ENCODE measurements at regions not wholly inside any gene's neighbourhood (a gene's known extent, or its start where the extent isn't known, plus 50 kb on each side); places are given as distances from the start of the nearest gene placed in this dataset.

GRCh38 chr10:44619975-44620374 is 235.1 kb upstream of the CXCL12 start:
- no peak for DNase-seq (ENCODE audit: low read depth)

DNA sequence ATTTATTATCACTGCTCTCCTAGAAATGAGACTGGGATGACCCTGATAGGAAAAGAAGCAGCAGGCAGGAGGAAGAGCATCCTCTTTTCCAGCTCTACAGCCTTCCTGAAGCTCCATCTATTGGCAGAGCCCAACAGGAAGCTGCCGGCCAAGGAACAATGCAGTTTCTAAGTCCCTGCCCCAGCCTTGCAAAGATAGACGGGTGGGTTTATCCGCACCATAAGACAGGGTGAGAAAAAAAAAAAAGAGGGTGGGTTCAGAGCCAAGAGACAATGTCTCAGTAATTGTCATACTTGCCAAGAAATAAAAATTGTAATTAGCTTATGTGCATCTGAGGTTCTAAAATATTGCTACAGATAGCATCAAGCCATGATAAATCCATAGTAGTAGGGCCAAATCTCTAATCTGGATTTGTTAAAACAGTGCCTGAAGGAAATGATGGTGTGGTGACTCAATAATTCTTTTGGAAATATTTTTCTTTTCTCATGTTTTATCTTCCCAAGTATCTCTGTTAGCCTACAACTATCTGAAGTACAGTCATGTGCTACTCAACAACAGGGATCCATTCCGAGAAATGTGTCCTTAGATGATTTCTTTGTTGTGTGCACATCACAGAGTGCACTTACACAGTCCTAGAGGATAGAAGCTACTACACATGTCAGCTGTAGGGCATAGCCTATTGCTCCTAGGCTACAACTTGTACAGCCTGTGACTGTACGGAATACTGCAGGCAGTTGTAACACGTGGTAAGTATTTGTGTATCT is 242.9 kb upstream of the CXCL12 start:
- no peak for DNase-seq (ENCODE audit: low read depth)

DNA sequence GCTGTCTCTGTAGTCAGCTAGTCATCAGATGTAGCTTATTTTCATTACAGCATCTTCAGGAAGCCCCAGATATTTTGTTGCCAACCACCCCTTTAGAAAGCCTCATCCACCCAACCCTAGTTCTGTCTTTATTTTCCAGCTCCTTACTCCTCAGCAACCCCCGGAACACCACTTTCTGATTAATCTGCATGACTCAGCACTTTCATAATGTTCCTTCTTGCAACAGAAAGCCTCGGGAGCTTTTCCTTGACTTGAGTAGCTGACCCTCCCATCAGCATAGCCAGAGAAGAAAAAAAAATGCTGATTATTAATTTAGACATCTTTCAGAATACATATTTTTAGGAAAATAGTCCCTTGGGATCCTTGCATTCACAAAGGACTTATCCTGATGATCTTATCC is 244.0 kb upstream of the CXCL12 start:
- DNase-seq (ENCODE audit: low read depth), result no peak

DNA sequence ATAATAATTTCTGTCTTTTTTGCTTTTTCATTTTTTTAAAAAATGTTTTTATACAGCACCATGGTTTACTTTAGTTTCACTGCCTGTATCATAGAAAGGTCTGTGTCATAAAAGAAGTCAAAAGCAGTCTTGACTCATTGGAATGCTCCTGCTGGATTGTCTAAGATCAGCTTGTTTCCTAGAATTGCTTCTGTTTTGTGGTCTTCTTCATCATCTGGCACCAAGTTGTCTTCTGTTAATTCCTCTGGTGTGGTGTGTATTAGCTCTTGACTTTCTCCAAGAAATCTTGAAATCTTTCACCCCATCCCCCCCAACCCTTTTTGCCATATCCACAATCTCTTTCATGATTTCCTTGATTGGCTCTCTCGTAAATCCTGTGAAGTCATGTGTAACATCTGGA is 250.3 kb upstream of the CXCL12 start:
- DNase-seq (ENCODE audit: low read depth), result no peak

GRCh38 chr10:44636625-44637024 is 251.7 kb upstream of the CXCL12 start:
- no peak for DNase-seq (ENCODE audit: low read depth)

DNA sequence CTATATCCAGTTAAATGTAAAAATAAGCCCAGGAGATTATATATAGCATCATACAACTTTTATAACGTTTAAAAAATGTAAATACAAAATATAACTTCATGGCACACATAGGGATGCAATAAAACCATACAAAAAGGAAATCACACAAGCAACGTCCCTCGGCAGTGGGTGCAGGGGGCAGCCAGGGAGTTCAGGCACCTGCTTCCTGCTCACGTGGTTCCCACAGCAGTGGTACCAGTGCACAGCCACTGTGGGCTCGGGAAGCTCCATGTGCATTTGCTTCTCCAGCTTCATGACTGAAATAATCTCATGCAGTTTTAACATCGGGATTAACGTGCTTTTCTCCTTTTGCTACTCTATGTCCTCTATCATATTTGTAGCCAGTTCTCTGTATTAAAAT is 255.5 kb upstream of the CXCL12 start:
- no peak for DNase-seq (ENCODE audit: low read depth)

GRCh38 chr10:44647473-44647872 is 262.6 kb upstream of the CXCL12 start:
- DNase-seq (ENCODE audit: low read depth), result no peak

DNA sequence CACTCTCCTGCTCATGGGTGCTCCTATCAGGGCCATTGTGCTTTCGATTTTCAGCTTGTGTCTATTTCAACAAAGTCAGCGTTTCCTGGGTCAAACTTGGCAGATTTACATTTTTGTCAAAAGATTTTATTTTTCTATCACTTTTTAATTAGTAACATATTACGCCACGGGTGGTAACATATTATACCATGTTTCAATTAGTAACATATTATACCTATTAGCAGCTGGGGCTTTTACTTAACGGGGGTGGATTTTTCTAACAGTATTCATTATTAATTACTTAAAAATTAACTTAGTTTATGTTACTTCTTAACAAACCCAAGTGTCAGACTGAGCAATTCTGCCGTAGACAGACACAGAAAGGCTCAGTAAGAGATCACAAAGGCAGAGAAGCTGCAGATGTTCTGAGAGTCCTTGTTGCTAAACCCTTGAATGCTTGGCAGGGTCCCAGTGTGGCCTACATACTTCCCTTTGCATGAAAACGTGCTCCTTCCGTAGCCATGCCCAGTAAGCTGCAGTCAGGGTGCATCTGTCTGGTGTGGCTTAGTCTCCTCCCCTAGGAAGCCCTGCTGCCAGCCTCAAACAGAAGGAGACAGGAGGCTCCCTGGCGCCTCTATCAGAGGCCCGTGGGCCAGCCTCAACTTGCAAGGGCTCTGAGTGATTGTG is 263.1 kb upstream of the CXCL12 start:
- DNase-seq (ENCODE audit: low read depth), result no peak

DNA sequence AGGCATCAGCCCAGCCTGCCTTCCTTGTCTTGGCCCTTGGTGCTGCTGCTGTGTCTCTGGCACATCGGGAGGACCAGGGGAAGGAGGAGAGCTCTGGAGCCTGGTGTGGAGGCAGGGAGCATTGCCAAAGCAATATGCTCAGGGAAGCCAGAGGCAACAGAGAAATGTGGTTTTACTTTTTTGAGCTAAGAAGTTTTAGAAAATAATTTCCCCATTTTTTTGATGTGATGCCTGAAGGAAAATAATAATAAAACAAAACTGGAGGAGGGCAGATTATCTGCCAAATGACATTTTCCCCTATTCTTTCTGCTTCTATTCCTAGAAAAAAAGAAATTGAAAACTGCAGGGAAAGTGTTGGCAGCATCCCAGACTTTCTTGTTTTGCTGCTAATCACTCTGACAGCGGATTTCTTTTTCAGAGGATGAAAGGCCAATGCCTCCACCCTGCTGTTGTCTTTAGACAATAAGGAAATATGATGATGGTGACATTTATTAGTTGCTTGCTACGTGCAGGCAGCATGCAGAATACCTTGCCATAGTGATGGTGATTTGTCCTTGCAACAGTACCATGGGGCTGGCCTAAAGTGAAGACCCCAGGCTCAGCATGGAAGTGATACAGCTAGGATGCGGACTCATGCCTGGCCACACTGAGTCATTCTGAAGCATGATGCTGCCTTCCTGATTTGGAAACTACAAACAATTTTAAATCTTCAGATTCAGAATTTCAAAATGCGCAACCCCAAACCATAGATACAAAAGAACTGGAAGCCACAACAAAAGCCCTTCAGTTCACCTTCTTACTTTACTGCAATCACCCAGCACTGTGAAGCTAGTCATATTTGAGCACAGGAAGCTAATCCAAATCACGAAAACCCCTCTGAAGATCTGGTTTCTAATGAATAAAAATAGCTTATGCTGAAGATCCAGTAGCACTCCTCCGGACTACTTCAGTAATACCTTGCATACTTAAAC is 260.2 kb upstream of the TMEM72 start:
- no peak for DNase-seq (ENCODE audit: low read depth)

DNA sequence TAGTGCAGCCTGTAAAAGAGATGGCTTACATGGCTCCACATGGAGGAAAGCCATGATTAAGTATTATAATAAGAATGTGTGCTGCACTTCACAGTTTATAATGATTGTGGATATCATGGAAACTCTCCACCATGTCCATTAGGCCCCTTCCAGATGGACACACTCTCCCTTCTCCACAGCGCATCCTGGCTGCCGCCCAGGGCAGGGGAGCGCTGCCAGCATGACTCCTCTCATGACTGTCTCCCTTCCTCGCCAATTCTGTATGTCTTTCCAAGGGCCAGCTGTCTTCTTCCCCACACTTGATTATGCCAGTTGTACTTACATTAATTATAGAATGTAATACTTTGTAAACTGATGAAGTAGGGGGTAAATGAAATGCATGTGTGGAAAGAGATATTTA is 259.3 kb upstream of the TMEM72 start:
- no peak for DNase-seq (ENCODE audit: low read depth)

DNA sequence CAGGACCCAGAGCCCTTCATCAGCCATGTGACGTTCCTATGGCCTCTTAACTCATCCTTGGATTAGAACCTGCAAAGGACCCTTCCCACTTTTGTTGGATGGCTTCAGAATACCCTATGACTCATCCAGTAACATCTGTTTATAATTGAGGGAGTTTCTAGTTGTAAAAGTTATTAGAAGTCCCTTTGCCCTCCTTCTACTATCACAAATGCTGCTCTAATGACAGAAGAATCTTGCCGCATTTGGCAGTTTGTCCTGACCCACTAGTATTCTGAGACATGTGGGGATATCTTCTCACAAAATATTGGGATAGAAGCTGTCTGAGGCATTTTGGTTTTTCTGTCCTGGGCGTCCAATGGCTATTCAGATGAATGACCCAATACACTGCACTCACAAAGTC is 251.8 kb upstream of the TMEM72 start:
- DNase-seq (ENCODE audit: low read depth), result no peak

GRCh38 chr10:44660271-44660670 is 250.9 kb upstream of the TMEM72 start:
- no peak for DNase-seq (ENCODE audit: low read depth)

GRCh38 chr10:44662051-44662450 is 249.1 kb upstream of the TMEM72 start:
- no peak for DNase-seq (ENCODE audit: low read depth)

DNA sequence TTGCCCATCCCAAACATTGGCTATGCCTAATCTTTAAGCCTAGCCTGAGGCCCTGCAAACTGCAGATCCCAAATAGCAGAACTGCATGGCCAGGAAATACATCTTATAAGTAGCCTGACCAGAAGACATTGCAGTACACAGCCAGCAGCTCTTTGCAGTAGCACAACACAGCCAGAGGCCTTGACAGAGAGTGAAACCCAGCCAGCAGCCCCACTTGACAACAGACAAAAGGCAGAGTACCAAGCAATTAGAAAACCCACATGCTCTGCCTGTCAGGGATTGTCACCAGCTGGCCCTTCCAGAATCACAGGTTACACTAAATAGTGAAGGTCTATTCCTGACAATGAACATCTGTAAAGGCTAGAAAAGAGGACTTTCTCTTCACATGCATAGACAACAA is 242.8 kb upstream of the TMEM72 start:
- DNase-seq (ENCODE audit: low read depth), result no peak

GRCh38 chr10:44671319-44671718 is 239.8 kb upstream of the TMEM72 start:
- no peak for DNase-seq (ENCODE audit: low read depth)

GRCh38 chr10:44673245-44673983 is 237.7 kb upstream of the TMEM72 start:
- no peak for DNase-seq (ENCODE audit: low read depth)

DNA sequence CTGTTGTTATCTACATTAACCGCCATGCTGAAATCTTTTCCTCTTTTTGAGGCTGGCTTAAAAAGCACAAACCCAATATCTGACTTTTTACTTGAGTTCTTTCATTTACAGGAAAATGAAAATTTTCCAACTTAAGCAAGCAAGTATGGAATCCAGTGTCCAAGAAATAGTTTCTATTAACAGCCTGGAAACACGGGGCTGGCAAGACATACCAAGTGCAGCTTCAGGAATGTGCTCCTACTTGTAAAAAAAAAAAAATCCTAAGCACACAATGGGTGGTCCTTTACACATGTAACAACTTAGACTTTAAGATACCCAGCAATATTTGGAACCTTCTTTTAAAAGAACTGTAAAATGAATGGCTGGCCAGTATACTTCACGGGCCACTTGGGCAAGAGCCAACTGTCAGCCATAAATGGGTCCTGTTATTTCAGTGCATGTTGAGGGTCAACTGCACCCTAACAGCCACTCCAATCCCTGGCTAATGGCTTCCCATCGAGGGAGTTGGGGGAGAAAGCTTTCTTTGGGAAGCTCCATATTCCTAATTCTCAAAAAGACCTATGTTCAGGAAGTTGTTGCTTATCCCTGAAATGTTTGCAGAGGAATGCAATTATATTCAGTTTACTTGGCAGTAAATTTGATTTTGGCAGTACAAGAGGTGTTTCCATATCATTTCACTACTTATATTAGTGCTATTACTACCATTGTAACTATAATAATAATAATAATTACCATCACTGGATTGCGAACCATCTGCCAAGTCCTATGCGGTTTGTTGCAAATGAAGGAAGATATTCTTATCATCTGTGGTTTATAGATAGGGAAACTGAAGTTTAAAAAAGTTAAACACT is 236.4 kb upstream of the TMEM72 start:
- DNase-seq (ENCODE audit: low read depth), result no peak

DNA sequence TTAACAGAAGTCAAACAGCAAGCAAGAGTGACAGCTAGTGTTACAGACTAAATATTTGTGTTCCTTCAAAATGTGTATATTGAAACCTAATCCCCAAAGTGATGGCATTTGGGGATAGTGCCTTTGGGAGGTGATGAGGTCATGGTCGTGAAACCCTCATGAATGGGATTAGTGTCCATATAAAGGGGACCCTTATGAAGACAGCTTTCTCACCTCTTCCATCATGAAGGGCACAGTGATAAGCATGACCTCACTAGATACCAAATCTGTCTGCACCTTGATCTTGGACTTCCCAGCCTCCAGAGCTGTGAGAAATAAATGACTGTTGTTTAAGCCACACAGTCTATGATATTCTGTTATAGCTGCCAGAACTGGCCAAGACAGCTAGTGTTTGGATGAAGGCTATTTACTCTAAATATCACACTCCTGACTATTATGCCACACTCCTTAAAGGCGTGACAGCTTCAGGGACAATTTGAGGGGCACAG is 235.7 kb upstream of the TMEM72 start:
- DNase-seq (ENCODE audit: low read depth), result no peak

DNA sequence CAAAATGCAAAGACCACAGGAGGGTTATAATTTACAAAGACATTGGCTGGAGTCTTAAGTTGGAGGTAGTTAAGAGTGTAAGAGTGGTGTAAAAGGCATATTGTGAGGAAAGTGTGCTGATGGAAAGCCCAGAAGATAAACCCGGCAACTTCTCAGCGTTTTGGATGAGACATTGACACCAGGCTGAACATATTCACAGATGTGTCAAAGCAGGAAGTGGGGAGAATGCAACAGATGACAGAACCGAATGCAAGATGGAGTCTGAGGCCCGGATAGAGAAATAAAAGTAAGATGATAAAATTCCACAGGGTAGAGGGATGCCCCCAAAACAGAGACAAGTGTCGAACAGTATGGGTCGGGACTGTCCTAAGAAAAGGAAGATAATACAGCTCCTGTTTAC is 230.4 kb upstream of the TMEM72 start:
- no peak for DNase-seq (ENCODE audit: low read depth)

DNA sequence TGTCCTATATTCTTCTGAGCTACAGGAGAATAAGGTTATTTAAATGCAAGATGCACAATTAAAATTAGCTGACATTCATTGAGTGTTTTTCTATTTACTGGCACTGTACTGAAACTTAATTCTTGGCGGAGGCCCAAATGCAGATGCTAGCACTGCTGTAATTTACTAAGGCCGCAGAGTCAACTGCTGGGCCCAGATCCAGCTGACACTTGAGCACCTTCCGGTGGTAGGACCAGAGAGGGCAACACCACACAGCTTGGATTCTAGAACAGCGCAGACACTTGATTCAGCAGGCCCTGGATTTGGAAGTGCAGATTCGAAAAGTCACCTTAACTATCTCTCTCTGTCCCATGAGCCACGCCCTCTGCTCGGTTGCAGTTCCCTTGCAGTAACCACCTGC is 228.6 kb upstream of the TMEM72 start:
- no peak for DNase-seq (ENCODE audit: low read depth)

GRCh38 chr10:44684661-44685060 is 226.5 kb upstream of the TMEM72 start:
- DNase-seq (ENCODE audit: low read depth), result no peak

Measured in stimulated activated CD8-positive, alpha-beta memory T cell treated with anti-CD3 and anti-CD28 coated beads, Interleukin-15, amount 100 ng/mL, for 1 hour (primary cell).